ENCODE measurements at regions not wholly inside any gene's neighbourhood (a gene's known extent, or its start where the extent isn't known, plus 50 kb on each side); places are given as distances from the start of the nearest gene placed in this dataset.
"Not testable (repeated sequence)": the region's sequence is repeated elsewhere in the genome, so short reads cannot be mapped to it uniquely, and the experiment has no call there.

GRCh38 chr12:23197266-23197665 lies 572.3 kb downstream of the ETNK1 start:
- no peak for DNase-seq

DNA sequence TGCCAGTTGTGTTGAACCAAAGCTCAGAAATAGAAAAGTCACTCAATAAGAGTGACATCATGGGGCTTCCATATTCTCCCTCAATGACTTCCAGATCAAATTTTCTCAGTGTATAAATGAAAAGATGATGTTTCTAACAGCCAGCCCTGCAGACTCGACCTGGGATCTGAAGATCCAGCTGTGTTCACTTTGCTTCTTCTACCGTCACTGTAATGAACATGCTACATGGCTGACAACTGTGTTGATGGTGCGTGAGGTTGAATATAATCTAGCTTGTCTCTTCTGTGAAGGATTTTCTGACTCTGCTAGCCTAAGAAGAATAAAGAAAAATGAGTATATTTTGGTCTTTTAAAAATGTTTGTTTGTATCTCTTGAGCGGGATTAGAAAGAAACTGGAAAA lies 577.8 kb downstream of the ETNK1 start:
- DNase-seq: no peak

GRCh38 chr12:23204933-23205778 lies 580.2 kb downstream of the ETNK1 start:
- peak; percentile 4 for DNase-seq

- DNase-seq: no peak
Measured at GRCh38 chr12:23209793-23210192, 584.8 kb downstream of the ETNK1 start.

DNA sequence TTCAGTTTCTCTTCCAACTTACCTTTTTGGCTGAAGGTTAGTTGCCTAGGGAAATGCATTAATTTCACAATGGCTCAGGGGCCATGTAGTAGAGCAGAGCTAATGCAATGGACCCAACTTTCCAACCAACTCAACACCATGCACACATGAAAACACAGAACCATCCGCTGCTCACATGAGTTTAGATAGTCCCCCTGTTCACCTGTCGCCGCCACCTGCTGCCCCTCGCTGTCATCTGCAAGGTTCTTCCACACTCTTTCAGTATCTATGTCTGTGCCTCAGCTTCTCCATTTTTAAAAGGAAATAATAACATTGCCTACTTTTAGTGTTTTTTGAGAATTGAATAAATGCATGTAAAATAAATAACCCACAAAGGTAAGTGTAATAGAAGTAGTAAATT lies 585.6 kb downstream of the ETNK1 start:
- DNase-seq: no peak

DNA sequence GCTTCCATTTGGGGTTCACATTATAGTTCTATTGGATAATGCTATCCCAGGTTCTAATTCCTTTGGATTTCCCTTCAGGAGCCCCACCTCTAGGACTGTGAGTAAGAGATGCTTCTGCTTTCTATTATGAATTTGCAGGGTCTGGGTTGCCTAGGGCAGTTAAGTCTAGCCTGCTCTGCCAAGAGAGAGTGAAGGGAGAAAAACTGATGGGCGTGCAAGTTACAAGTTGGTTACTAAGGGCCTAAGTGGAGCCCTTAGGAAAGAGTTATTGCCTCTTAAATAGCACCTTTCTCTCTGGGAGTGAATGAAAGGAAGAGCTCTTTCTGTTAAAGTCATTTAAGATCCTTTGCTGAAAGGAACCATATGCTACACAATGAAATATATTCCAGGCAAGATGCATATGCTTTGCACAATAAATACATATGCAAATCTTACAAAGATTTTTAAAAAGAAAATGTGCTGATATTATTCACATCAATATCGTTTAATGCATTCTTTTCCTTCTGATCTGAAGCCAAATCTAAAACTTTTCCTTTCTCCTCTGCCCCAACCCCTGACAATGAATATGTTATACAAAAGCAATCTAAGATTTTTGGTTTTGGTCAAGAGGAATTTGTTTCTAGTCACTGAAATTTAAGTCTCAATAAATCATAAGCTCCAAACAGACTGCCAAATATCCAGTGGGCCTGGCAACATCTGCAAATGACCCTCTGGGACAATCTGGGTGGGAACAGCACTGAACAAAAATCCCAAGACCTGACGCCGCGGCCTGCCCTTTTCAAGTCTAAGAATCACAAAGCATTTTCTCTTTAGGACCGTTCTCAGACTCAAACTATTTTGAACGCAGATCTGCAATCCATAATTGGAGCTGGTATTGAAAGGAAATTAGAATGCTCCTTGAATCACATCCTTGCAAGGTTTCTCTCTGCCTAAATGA lies 586.7 kb downstream of the ETNK1 start:
- no peak for DNase-seq

GRCh38 chr12:23217158-23217557 lies 592.2 kb downstream of the ETNK1 start:
- no peak for DNase-seq

GRCh38 chr12:23217667-23218066 lies 592.7 kb downstream of the ETNK1 start:
- no peak for DNase-seq

DNA sequence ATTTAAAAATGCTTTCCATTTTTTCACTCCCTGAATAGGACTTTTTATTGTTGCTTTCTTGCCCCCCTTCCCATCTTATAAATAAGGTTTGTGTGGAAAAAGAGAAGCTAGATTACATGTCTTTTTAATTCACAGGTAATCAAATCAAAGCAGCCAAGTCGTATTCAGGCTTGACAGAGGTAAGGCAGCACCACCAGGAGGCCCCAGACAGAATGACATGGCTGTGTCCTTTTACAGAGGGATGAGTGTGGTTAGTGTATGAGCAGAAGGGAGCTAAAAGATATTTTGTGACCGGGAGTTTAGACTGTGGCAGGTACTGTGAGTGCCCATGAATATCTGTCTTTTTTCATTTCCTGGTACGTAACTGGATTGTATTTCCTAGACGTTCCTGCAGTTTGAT lies 596.1 kb downstream of the ETNK1 start:
- no peak for DNase-seq

DNA sequence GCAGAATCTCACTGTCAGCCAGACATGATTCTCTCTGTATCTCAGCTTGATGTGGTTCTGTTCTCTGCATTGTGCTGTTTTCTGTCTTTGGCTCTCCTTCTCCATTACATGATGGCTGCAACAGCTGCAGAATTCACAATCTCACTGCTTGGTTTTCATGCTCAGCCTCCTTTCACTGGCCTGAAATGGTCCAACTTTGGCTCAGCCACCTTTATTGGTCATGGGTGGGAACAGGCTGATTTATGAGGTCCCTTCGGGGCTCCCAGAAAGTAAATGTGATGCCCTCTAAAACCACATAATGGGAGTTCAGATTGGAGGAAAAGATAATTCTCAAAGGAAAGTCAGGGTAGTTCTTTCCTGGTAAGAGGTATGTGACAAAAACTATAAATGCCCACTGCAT lies 597.0 kb downstream of the ETNK1 start:
- no peak for DNase-seq

DNA sequence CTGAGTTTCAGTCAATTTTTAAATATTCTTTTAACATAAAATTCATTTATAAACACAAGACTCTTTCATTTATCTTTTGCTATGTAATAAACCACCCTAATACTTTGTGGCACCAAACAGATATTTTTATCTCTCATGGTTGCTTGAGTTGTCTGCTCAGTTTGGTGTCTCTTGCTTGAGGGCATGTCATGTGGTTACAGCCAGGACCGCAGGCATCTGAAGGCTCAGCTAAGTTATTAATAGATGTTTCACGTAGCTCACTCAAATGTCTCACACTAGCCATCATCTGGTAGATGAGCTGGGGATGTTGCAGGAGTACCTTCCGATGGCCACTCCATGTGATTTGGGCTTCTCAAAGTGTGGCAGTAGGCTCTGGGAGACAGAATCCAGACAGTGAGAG lies 597.8 kb downstream of the ETNK1 start:
- DNase-seq: no peak

GRCh38 chr12:23228101-23228500 lies 603.1 kb downstream of the ETNK1 start:
- no peak for DNase-seq

GRCh38 chr12:23230899-23231298 lies 605.9 kb downstream of the ETNK1 start:
- no peak for DNase-seq

DNA sequence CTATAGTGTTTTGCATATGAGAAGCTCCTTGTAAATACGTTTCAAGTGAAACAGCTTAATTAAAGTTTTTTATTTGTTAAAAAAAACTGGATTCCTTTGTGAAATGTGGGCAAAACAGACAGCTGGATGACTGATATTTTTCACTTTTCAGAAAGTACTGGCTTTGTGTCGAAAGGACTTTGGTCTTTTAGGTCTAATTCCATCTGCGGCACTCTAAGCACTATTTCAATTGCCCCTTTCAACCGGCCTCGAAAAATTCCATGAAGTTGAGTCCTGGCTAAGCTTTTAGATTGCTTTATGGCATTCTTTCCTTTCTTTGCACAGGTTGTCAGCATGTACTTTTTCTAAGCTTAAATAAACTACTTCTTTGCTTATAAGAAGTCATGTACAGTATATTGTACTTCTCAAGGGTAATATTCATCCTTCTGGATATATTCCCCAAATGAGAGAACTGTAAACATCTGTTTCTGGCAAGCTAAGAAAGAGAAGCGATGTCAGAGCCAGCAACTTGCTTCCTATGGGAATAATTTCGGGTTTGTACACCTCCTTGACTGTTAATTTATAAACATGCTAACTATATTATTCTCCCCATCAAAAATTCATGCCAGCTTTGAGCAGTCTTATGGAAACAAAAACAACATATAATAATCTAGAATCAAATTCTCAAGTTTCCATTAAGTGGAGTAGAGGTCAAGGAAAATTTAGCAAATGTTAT lies 611.3 kb downstream of the ETNK1 start:
- no peak for DNase-seq

DNA sequence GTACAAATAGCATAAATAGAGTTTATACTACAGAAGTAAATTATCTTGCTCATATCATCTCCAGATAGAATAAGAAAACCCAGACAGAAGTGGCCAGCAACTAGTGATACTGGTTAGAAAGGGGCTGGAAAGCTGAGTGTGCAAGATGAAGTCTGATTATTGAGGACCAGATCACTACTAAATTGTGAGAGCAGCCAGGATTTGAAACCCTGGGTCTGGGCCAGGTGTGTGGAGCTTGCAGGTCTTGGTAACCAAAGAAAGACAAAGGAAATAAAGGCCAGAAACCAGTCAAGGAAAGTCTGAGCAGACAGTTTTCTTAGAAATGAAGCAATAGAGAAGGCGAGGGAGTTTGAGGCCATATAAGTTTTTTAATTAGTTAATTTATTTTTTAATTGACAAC lies 611.8 kb downstream of the ETNK1 start:
- no peak for DNase-seq

- no peak for DNase-seq
Measured at GRCh38 chr12:23238190-23238589, 613.2 kb downstream of the ETNK1 start.

DNA sequence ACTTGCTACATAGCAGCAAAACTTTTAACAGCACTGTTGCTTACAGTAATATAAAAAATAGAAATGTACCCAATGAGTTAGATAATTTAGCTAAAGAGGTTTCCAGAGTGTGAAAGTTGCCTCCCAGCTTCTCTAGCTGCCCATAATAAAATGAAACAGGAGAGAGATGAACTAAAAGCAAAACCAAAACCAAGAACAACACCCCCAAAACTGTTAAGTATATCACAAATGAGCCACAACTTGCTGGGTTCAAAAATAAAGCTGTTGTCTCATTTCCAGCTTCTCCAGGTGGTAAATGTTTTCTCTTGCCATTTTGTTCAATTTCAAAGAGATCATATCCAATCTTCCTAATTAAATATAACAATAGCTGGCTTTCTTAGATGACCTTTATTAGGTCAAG lies 614.0 kb downstream of the ETNK1 start:
- DNase-seq: no peak

- no peak for DNase-seq
Measured at GRCh38 chr12:23245186-23245585, 620.2 kb downstream of the ETNK1 start.

DNA sequence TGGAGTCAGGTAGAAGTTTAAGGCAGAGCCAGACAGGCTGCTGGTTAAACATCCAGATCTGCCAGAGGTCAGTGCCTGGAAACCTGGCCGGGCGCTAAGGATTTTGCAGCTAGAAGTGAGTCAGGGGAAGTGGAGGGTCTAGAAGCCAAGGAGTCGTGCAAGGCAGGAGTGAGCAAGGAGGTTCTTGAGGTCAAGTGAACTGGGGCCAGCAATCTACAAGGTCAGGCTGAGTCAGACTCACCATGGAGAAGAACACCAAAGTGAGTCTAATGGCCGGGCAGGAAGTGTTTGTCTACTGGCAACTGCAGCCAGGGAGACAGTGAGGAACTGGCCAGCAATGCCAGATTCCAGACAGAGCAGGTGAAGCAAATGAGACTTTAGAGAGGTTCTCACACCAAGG lies 628.2 kb downstream of the ETNK1 start:
- DNase-seq: no peak

GRCh38 chr12:23253910-23254309 lies 628.9 kb downstream of the ETNK1 start:
- DNase-seq: not testable (repeated sequence)

DNA sequence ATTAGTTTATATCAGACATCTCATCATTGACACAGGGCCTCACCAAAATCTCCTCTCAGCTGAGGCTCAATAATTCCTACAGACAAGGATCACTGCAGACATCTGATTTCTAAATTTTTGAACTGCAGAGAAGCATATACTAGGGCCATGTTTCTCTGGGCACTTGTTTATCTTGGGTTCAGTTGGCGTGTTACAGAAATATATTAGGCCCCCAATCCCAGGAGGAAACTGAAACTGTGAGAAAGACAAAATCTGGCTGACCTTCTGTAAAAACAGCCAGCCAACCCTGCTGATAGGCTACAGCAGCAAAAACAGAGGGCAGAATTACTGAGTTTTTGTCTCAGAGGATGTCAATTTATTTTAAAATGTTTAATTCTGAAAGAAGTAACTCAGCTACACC lies 634.6 kb downstream of the ETNK1 start:
- DNase-seq: no peak

DNA sequence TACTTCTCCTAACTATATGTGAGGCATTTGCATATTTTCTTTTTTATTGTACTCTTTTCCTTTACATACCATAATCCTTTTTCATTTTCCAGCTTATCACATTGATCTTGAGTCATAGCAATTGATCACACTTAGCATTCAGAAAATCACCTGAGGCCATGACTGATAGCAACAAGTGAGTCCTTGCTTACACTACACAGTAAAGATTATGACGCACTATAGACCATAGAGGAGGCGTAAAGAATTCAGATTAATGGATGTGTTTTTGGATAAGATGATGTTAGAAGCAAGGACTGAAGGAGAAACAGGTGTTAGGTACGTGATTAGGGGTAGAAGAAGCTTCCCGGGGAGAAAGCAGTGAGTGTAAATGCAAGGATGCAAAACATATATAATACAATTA lies 637.7 kb downstream of the ETNK1 start:
- no peak for DNase-seq

- DNase-seq: no peak
Measured at GRCh38 chr12:23277831-23278230, 652.9 kb downstream of the ETNK1 start.
